H54 (cell line): ENCODE measurements at regions not wholly inside any gene's neighbourhood (a gene's known extent, or its start where the extent isn't known, plus 50 kb on each side); places are given as distances from the start of the nearest gene placed in this dataset.
A peak's percentile ranks its signal among the peaks of the same experiment; 100 is the strongest.
"Not testable (repeated sequence)": the region's sequence is repeated elsewhere in the genome, so short reads cannot be mapped to it uniquely, and the experiment has no call there.

Experiments
- DNase-seq: peaks from one replicate; pipeline ENCODE4 v3.0.0; 2011; ENCODE audit warnings: low spot score, mixed read lengths; ENCODE audit not compliant: insufficient read length
- FAIRE-seq: peaks from 3 replicates; lab custom pipeline; 2011; peaks lifted over from hg19 to GRCh38; lab: Jason Lieb, UNC
- POLR2A ChIP-seq: IDR thresholded peaks from 2 replicates; pipeline ENCODE4 v1.6.1; 2011; ENCODE audit warnings: low read depth, mild to moderate bottlenecking, low read length

GRCh38 chr3:152754303-152754702 is 80.6 kb upstream of the P2RY1 start:
- no peak for FAIRE-seq
- DNase-seq: no peak
- no peak for TF ChIP-seq POLR2A

- no peak for DNase-seq
- no peak for TF ChIP-seq POLR2A
- no peak for FAIRE-seq
These were observed 78.1 kb upstream of the P2RY1 start for GRCh38 chr3:152756807-152757206.

GRCh38 chr3:152760024-152760563 is 74.8 kb upstream of the P2RY1 start:
- DNase-seq: no peak
- no peak for FAIRE-seq
- TF ChIP-seq POLR2A: no peak

GRCh38 chr3:152760591-152760990 is 74.3 kb upstream of the P2RY1 start:
- FAIRE-seq: no peak
- no peak for DNase-seq
- no peak for TF ChIP-seq POLR2A

- FAIRE-seq: no peak
- no peak for TF ChIP-seq POLR2A
- no peak for DNase-seq
These were observed 66.5 kb upstream of the P2RY1 start for GRCh38 chr3:152768478-152768877.

- DNase-seq (no peak), FAIRE-seq (no peak)
- TF ChIP-seq POLR2A: no peak
These were observed 65.4 kb upstream of the P2RY1 start for GRCh38 chr3:152769523-152769922.

- no peak for TF ChIP-seq POLR2A
- no peak for FAIRE-seq
- DNase-seq: no peak
These were observed 64.6 kb upstream of the P2RY1 start for GRCh38 chr3:152770296-152770695.

- DNase-seq (no peak), FAIRE-seq (no peak)
- TF ChIP-seq POLR2A: no peak
These were observed 63.8 kb upstream of the P2RY1 start for GRCh38 chr3:152771120-152771519.

- no peak for TF ChIP-seq POLR2A
- DNase-seq (no peak), FAIRE-seq (no peak)
These were observed 62.2 kb upstream of the P2RY1 start for GRCh38 chr3:152772674-152773225.

GRCh38 chr3:152773633-152774032 is 61.3 kb upstream of the P2RY1 start:
- no peak for FAIRE-seq
- TF ChIP-seq POLR2A: no peak
- no peak for DNase-seq

GRCh38 chr3:152774230-152774629 is 60.7 kb upstream of the P2RY1 start:
- not testable (repeated sequence) for DNase-seq, FAIRE-seq

GRCh38 chr3:152778022-152778421 is 56.9 kb upstream of the P2RY1 start:
- TF ChIP-seq POLR2A: no peak
- DNase-seq: no peak
- no peak for FAIRE-seq

- no peak for TF ChIP-seq POLR2A
- FAIRE-seq (peak; percentile 86), DNase-seq (no peak)
These were observed 55.3 kb upstream of the P2RY1 start for GRCh38 chr3:152779653-152780052.

GRCh38 chr3:152780553-152780952 is 54.4 kb upstream of the P2RY1 start:
- TF ChIP-seq POLR2A: no peak
- no peak for DNase-seq
- FAIRE-seq: no peak

- TF ChIP-seq POLR2A: no peak
- FAIRE-seq: no peak
- no peak for DNase-seq
These were observed 49.9 kb upstream of the P2RY1 start for GRCh38 chr3:152785051-152785450.
